ENCODE measurements at regions not wholly inside any gene's neighbourhood (a gene's known extent, or its start where the extent isn't known, plus 50 kb on each side); places are given as distances from the start of the nearest gene placed in this dataset.

DNA sequence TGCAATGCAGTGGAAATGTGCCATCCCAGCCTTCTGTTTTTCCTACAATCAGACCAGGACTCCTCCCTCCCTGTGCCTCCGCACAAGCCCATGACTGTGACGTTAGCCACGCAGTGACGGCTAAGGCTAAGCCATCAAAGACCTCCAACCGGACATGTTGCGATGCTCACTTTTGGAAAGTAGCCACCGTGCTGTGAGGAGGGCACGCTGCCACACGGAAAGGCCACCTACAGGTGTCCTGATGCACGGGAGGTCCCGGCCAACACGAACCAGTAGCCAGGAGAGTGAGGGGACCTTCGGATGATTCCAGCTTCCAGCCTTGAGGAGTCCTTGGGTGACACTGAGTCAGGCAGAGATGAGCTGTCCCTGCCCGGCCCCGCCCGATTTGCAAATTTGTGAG, 53.9 kb downstream of the FOXL1 start:
- TF ChIP-seq GATA3 (IDR thresholded peaks at IDR 0.05; ENCODE audit: low read depth, low read length) (no peak), GATA2 (IDR thresholded peaks at IDR 0.05; ENCODE audit: low read depth, low read length) (no peak)

DNA sequence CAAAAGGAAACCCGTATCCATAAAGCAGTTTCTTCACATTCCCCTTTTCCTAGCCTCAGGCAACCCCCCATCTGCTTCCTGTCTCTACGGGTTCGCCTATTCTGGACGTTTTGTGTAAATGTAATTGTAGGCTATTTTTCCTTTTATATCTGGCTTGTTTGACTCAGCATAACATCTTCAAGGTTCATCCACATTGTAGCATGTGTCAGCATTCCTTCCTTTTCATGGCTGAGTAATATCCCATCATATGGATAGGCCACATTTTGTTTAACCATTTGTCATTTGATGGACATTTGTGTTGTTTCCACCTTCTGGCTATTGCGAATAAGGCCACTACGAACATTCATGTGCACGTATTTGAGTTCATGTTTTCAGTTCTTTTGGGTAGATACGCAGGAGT, 54.6 kb downstream of the FOXL1 start:
- no peak for TF ChIP-seq GATA2 (IDR thresholded peaks at IDR 0.05; ENCODE audit: low read depth, low read length)
- no peak for TF ChIP-seq GATA3 (IDR thresholded peaks at IDR 0.05; ENCODE audit: low read depth, low read length)

- TF ChIP-seq GATA3 (IDR thresholded peaks at IDR 0.05; ENCODE audit: low read depth, low read length) (no peak), GATA2 (IDR thresholded peaks at IDR 0.05; ENCODE audit: low read depth, low read length) (no peak)
Measured at GRCh38 chr16:86634292-86634691, 55.9 kb downstream of the FOXL1 start.

- TF ChIP-seq GATA2 (IDR thresholded peaks at IDR 0.05; ENCODE audit: low read depth, low read length), result no peak
Measured at GRCh38 chr16:86635176-86635876, 57.0 kb downstream of the FOXL1 start.

- TF ChIP-seq GATA2 (IDR thresholded peaks at IDR 0.05; ENCODE audit: low read depth, low read length), result no peak
- TF ChIP-seq GATA3 (IDR thresholded peaks at IDR 0.05; ENCODE audit: low read depth, low read length), result no peak
Measured at GRCh38 chr16:86635926-86636325, 57.6 kb downstream of the FOXL1 start.

DNA sequence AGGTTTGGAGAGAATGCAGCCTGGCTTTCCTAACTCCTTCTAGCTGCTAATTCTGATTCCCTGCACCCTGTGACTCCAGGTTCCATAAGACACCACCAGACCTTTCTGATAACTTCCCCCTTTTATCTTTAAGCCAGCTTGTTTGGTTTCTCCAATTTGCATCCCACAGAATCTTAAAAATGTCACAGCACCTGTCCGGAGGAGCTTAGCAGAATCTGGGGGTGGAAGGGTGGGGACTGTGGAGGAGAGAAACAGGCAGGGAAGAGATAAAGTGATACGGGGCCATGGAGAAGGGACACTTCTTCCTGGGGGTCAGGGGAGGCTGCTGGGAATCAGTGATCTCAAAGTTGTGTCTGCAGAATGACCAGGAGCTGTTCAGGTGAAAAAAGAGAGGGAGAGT, 59.4 kb downstream of the FOXL1 start:
- TF ChIP-seq GATA2 (IDR thresholded peaks at IDR 0.05; ENCODE audit: low read depth, low read length) (no peak), GATA3 (IDR thresholded peaks at IDR 0.05; ENCODE audit: low read depth, low read length) (no peak)

- TF ChIP-seq GATA3 (IDR thresholded peaks at IDR 0.05; ENCODE audit: low read depth, low read length) (no peak), GATA2 (IDR thresholded peaks at IDR 0.05; ENCODE audit: low read depth, low read length) (no peak)
Measured at GRCh38 chr16:86638642-86639041, 60.3 kb downstream of the FOXL1 start.

GRCh38 chr16:86639354-86639753, 61.0 kb downstream of the FOXL1 start:
- TF ChIP-seq GATA2 (IDR thresholded peaks at IDR 0.05; ENCODE audit: low read depth, low read length) (no peak), GATA3 (IDR thresholded peaks at IDR 0.05; ENCODE audit: low read depth, low read length) (no peak)

- no peak for TF ChIP-seq GATA2 (IDR thresholded peaks at IDR 0.05; ENCODE audit: low read depth, low read length)
- TF ChIP-seq GATA3 (IDR thresholded peaks at IDR 0.05; ENCODE audit: low read depth, low read length), result no peak
Measured at GRCh38 chr16:86640265-86640843, 62.0 kb downstream of the FOXL1 start.

GRCh38 chr16:86642087-86642486, 63.7 kb downstream of the FOXL1 start:
- TF ChIP-seq GATA2 (IDR thresholded peaks at IDR 0.05; ENCODE audit: low read depth, low read length), result no peak
- TF ChIP-seq GATA3 (IDR thresholded peaks at IDR 0.05; ENCODE audit: low read depth, low read length), result no peak

- TF ChIP-seq GATA2 (IDR thresholded peaks at IDR 0.05; ENCODE audit: low read depth, low read length) (no peak), GATA3 (IDR thresholded peaks at IDR 0.05; ENCODE audit: low read depth, low read length) (no peak)
Measured at GRCh38 chr16:86643671-86644070, 65.3 kb downstream of the FOXL1 start.

GRCh38 chr16:86647561-86647960, 69.2 kb downstream of the FOXL1 start:
- TF ChIP-seq GATA3 (IDR thresholded peaks at IDR 0.05; ENCODE audit: low read depth, low read length) (no peak), GATA2 (IDR thresholded peaks at IDR 0.05; ENCODE audit: low read depth, low read length) (no peak)

DNA sequence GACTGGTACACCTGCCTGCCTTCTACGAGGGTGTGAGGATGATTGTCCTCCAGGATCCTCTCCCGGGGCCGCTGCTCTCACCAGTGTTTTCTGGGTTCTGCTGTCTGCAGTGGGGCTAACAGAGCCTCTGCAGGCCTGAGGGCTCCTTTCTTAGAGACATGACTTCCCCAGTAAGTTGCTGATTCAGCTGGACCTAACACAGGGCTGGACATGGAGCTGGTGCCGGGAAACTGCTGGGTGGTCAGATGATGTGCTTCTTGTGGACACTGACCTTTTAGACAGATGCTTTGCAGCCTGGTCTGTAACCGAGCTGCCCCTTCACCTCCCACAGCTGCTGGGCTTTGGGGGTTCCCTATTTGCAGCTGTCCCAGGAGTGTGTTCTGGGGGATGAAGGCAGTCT, 71.5 kb downstream of the FOXL1 start:
- TF ChIP-seq GATA3 (IDR thresholded peaks at IDR 0.05; ENCODE audit: low read depth, low read length), result no peak
- TF ChIP-seq GATA2 (IDR thresholded peaks at IDR 0.05; ENCODE audit: low read depth, low read length), result no peak

GRCh38 chr16:86651013-86651627, 72.8 kb downstream of the FOXL1 start:
- TF ChIP-seq GATA3 (IDR thresholded peaks at IDR 0.05; ENCODE audit: low read depth, low read length) (no peak), GATA2 (IDR thresholded peaks at IDR 0.05; ENCODE audit: low read depth, low read length) (no peak)

DNA sequence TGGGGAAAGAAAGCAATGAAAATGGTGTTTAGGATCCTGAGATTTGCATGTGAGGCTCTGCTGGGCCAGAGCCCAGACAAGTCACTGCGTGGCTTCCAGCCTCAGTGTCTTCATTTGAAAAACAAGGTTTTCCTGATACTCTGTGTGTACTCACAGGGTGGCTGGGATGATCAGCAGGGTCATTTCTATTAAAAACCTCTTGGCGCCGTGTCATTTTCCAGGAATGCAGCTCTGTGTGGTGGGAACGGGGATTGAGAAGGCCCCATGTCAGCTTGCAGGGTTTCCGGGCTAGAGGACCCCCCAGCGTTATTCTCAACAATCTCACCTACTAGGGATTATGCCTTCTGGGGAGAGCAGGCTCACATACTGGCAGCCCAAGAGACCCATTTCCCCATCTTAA, 73.5 kb downstream of the FOXL1 start:
- TF ChIP-seq GATA3 (IDR thresholded peaks at IDR 0.05; ENCODE audit: low read depth, low read length), result no peak
- TF ChIP-seq GATA2 (IDR thresholded peaks at IDR 0.05; ENCODE audit: low read depth, low read length), result no peak
